ENCODE measurements at regions not wholly inside any gene's neighbourhood (a gene's known extent, or its start where the extent isn't known, plus 50 kb on each side); places are given as distances from the start of the nearest gene placed in this dataset.

DNA sequence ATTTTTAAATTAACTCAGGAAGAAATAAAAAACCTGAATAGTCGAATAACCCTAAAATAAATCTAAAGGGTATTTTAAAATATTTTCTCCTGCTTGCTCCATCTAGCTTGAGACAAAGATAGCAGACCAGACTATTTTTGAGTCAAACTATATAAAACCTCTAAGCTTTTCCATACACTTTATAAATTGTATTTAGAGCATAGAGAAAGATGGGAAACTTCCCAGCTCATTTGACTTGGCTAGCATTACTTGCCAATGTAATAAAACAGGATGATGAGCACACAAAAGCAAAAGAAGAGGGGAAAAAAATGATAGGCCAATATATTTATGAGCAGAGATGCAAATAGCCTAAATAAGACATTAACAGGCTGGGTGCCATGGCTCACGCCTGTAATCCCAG lies 117.1 kb downstream of the ANAPC4 start:
- Histone ChIP-seq H4K20me1 (ENCODE audit: low read depth, low read length) (no peaks in the 10 kb centered on the region), H3K27me3 (ENCODE audit: low read length) (peaks cover 4% of the 10 kb centered on the region; the same call in 1 of the 2 replicates), H3K27ac (ENCODE audit: low read depth, low read length) (no peak overlapping the region), H3K4me3 (ENCODE audit: insufficient read depth, low read length, poor library complexity, severe bottlenecking) (no peak overlapping the region), H3K4me2 (ENCODE audit: low read depth, low read length, poor library complexity, severe bottlenecking) (no peak overlapping the region), H2AFZ (ENCODE audit: low read depth, low read length, severe bottlenecking) (no peak overlapping the region), H3K36me3 (ENCODE audit: low read length) (no peaks in the 10 kb centered on the region), H3K79me2 (ENCODE audit: insufficient read depth, low read length) (no peaks in the 10 kb centered on the region), H3K9me2 (replicated peaks; ENCODE audit: insufficient read depth, low read length) (no peaks in the 10 kb centered on the region), H3K9me3 (ENCODE audit: insufficient read depth, low read length) (no peaks in the 10 kb centered on the region), H3F3A (ENCODE audit: insufficient read depth) (no peaks in the 10 kb centered on the region), H3K9ac (ENCODE audit: low read length) (no peak overlapping the region)
- TF ChIP-seq, protein P1, sequence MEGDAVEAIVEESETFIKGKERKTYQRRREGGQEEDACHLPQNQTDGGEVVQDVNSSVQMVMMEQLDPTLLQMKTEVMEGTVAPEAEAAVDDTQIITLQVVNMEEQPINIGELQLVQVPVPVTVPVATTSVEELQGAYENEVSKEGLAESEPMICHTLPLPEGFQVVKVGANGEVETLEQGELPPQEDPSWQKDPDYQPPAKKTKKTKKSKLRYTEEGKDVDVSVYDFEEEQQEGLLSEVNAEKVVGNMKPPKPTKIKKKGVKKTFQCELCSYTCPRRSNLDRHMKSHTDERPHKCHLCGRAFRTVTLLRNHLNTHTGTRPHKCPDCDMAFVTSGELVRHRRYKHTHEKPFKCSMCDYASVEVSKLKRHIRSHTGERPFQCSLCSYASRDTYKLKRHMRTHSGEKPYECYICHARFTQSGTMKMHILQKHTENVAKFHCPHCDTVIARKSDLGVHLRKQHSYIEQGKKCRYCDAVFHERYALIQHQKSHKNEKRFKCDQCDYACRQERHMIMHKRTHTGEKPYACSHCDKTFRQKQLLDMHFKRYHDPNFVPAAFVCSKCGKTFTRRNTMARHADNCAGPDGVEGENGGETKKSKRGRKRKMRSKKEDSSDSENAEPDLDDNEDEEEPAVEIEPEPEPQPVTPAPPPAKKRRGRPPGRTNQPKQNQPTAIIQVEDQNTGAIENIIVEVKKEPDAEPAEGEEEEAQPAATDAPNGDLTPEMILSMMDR (IDR thresholded peaks at IDR 0.05; ENCODE audit: insufficient read depth, low read length, poor library complexity, severe bottlenecking) = no peak
- no peak for TF ChIP-seq EZH2phosphoT487 (conservative IDR thresholded peaks at IDR 0.05; ENCODE audit: low read length)

DNA sequence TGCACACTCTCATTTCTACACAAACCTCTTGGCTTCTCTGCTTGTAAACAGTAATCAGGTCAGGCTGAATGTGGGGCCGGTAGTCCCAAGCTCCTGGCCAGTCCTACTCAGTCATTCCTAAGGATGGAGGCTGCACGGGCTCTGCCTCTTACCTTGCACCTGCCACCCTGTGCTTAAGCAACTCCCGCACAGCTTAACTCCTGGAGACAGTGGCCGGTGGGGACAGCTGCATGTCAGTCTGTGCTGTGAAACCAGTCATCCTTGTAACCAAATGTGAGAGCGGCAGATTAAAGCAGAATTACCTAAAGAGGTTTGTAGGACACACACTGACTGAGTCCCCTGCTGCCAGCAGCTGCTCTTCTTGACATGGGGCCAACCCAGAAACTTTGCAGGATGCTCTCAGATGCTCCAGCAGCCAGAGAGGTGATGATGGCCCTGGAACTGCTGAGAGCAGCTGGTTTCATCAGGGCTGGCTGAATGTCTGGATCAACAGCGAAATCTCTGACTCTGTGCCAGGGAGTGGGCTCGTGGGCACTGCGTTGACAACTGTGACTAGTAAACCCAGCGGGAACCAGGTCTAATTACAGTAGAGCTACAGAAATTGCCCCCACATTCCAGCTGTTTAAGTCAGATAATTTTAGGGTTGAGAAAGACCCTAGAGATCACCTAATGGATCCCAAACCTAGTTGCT lies 123.7 kb downstream of the ANAPC4 start:
- H3K27me3 ChIP-seq (ENCODE audit: low read length) = no peaks in the 10 kb centered on the region
- TF ChIP-seq, protein P1 (IDR thresholded peaks at IDR 0.05; ENCODE audit: insufficient read depth, low read length, poor library complexity, severe bottlenecking) = no peak
- no peak for TF ChIP-seq EZH2phosphoT487 (conservative IDR thresholded peaks at IDR 0.05; ENCODE audit: low read length)
- H3K9me2 ChIP-seq (replicated peaks; ENCODE audit: insufficient read depth, low read length) = no peaks in the 10 kb centered on the region
- H3K27ac ChIP-seq (ENCODE audit: low read depth, low read length) = no peak overlapping the region
- no peaks in the 10 kb centered on the region for H3K36me3 ChIP-seq (ENCODE audit: low read length)
- H3K79me2 ChIP-seq (ENCODE audit: insufficient read depth, low read length) = no peaks in the 10 kb centered on the region
- no peaks in the 10 kb centered on the region for H4K20me1 ChIP-seq (ENCODE audit: low read depth, low read length)
- no peak overlapping the region for H3K9ac ChIP-seq (ENCODE audit: low read length)
- no peak overlapping the region for H3K4me3 ChIP-seq (ENCODE audit: insufficient read depth, low read length, poor library complexity, severe bottlenecking)
- no peaks in the 10 kb centered on the region for H3F3A ChIP-seq (ENCODE audit: insufficient read depth)
- H3K4me2 ChIP-seq (ENCODE audit: low read depth, low read length, poor library complexity, severe bottlenecking) = no peak overlapping the region
- H2AFZ ChIP-seq (ENCODE audit: low read depth, low read length, severe bottlenecking) = no peak overlapping the region
- H3K9me3 ChIP-seq (ENCODE audit: insufficient read depth, low read length) = no peaks in the 10 kb centered on the region

DNA sequence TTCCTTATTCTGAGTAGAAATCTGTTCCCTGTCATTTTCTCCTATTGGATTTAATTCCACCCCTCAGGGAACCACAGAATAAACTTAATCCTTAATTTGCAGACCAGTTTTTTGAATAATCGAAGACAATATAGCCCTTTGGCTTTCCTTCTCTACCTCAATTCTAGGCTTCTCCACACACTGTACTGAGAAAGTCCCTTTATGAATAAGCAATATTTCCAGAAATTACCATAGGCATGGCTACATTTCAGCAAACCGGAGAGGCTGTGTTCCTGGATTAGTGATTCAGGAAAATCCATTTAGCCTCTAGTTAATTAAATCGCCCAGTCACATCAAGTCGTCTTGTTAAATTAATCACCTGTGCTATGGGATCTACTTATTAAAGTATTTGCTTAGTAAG lies 125.1 kb downstream of the ANAPC4 start:
- Histone ChIP-seq H3K9ac (ENCODE audit: low read length) (no peak overlapping the region), H3K9me3 (ENCODE audit: insufficient read depth, low read length) (no peaks in the 10 kb centered on the region), H4K20me1 (ENCODE audit: low read depth, low read length) (no peaks in the 10 kb centered on the region), H3F3A (ENCODE audit: insufficient read depth) (no peaks in the 10 kb centered on the region), H3K9me2 (replicated peaks; ENCODE audit: insufficient read depth, low read length) (no peaks in the 10 kb centered on the region), H3K36me3 (ENCODE audit: low read length) (no peaks in the 10 kb centered on the region), H3K4me2 (ENCODE audit: low read depth, low read length, poor library complexity, severe bottlenecking) (no peak overlapping the region), H2AFZ (ENCODE audit: low read depth, low read length, severe bottlenecking) (no peak overlapping the region), H3K79me2 (ENCODE audit: insufficient read depth, low read length) (no peaks in the 10 kb centered on the region), H3K4me3 (ENCODE audit: insufficient read depth, low read length, poor library complexity, severe bottlenecking) (no peak overlapping the region), H3K27me3 (ENCODE audit: low read length) (no peaks in the 10 kb centered on the region), H3K27ac (ENCODE audit: low read depth, low read length) (no peak overlapping the region)
- no peak for TF ChIP-seq EZH2phosphoT487 (conservative IDR thresholded peaks at IDR 0.05; ENCODE audit: low read length)
- TF ChIP-seq, protein P1 (IDR thresholded peaks at IDR 0.05; ENCODE audit: insufficient read depth, low read length, poor library complexity, severe bottlenecking) = no peak
